ENCODE measurements at regions not wholly inside any gene's neighbourhood (a gene's known extent, or its start where the extent isn't known, plus 50 kb on each side); places are given as distances from the start of the nearest gene placed in this dataset.
"Not testable (repeated sequence)": the region's sequence is repeated elsewhere in the genome, so short reads cannot be mapped to it uniquely, and the experiment has no call there.

DNA sequence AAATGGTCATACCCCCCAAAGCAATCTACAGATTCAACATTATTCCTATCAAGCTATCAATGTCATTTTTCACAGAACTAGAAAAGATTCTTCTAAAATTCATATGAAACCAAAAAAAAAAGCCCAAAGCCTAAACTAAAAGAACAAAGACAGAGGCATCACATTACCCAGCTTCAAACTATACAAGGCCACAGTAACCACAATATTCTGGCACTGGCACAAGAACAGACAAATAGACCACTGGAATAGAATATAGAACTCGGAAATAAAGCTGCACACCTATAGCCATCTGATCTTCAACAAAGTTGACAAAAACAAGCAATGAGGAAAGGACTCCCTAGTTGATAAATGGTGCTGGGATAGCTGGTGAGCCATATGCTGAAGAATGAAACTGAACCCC is 89.2 kb upstream of the PCED1B start:
- H2BK120ac ChIP-seq (ENCODE audit: low read depth, low read length, poor library complexity, severe bottlenecking): no peak overlapping the region
- Mint-ChIP-seq H3K4me3 (no peak overlapping the region), H3K9me3 (peaks cover 42 to 51% of the 10 kb centered on the region in 2 experiments), H3K36me3 (ENCODE audit: insufficient read depth in 1 of 3, low read depth in 3 of 3) (peaks cover 6 to 30% (median 8%) of the 10 kb centered on the region in 3 experiments; a peak in 5 of 7 replicates), H3K4me1 (no peaks in the 10 kb centered on the region), H3K27me3 (ENCODE audit: low read depth) (no peaks in the 10 kb centered on the region; the same call in 1 of the 2 replicates), H3K27ac (no peak overlapping the region)
- no peak overlapping the region for H3K27ac ChIP-seq (ENCODE audit: insufficient read length, low read depth, low read length)
- no peaks in the 10 kb centered on the region for H3K23me2 ChIP-seq (ENCODE audit: insufficient read length, low read depth, low read length, poor library complexity, severe bottlenecking)
- DNase-seq: no peak
- no peak overlapping the region for H2BK5ac ChIP-seq (ENCODE audit: insufficient read length, low read length)
- no peak overlapping the region for H3K4me2 ChIP-seq (ENCODE audit: insufficient read depth, insufficient read length, low read length)
- no peak overlapping the region for H4K8ac ChIP-seq (replicated peaks; ENCODE audit: insufficient read length, low read depth, low read length)
- no peak overlapping the region for H3K9ac ChIP-seq (ENCODE audit: extremely low read depth, insufficient read length, low read length)
- WGBS (ENCODE audit: extremely low coverage, insufficient read length, low lambda C conversion rate): no CpG with 5 or more reads among the region's 1 CpG
- H3K23ac ChIP-seq (ENCODE audit: insufficient read length, low read depth, low read length): no peak overlapping the region
- H3K79me2 ChIP-seq (ENCODE audit: insufficient read depth, low read length): no peaks in the 10 kb centered on the region
- H2BK12ac ChIP-seq (ENCODE audit: insufficient read length, low read depth, low read length): no peak overlapping the region
- H3K18ac ChIP-seq (ENCODE audit: insufficient read length, low read depth, low read length): no peak overlapping the region
- H2AFZ ChIP-seq (ENCODE audit: low read length): no peak overlapping the region
- no peak overlapping the region for H3K56ac ChIP-seq (ENCODE audit: insufficient read length, low read depth, low read length)
- H3T11ph ChIP-seq (ENCODE audit: low read length): no peak overlapping the region
- no peak overlapping the region for H2BK15ac ChIP-seq (ENCODE audit: low read depth, low read length)
- no peaks in the 10 kb centered on the region for H3K27me3 ChIP-seq (ENCODE audit: insufficient read depth, low read length)
- no peak overlapping the region for H2BK20ac ChIP-seq (ENCODE audit: low read depth, low read length, poor library complexity, severe bottlenecking)
- no peak overlapping the region for H3K4ac ChIP-seq (ENCODE audit: low read depth, low read length)
- H4K5ac ChIP-seq (ENCODE audit: insufficient read length, low read depth, low read length): no peak overlapping the region
- no peak overlapping the region for H2AK5ac ChIP-seq (ENCODE audit: insufficient read length, low read length)
- no peaks in the 10 kb centered on the region for H3K79me1 ChIP-seq (ENCODE audit: insufficient read depth, low read depth, low read length, poor library complexity, severe bottlenecking)
- no peaks in the 10 kb centered on the region for H4K20me1 ChIP-seq (ENCODE audit: control insufficient read depth, insufficient read depth, insufficient read length)
- H4K91ac ChIP-seq (ENCODE audit: insufficient read length, low read depth, low read length): no peak overlapping the region
- H3K9me3 ChIP-seq (ENCODE audit: control insufficient read depth, low read depth, low read length): no peaks in the 10 kb centered on the region
- H3K14ac ChIP-seq (ENCODE audit: insufficient read depth, low read length): no peak overlapping the region
- no peaks in the 10 kb centered on the region for H3K4me1 ChIP-seq (ENCODE audit: insufficient read depth, low read length)
- TF ChIP-seq, protein P1, sequence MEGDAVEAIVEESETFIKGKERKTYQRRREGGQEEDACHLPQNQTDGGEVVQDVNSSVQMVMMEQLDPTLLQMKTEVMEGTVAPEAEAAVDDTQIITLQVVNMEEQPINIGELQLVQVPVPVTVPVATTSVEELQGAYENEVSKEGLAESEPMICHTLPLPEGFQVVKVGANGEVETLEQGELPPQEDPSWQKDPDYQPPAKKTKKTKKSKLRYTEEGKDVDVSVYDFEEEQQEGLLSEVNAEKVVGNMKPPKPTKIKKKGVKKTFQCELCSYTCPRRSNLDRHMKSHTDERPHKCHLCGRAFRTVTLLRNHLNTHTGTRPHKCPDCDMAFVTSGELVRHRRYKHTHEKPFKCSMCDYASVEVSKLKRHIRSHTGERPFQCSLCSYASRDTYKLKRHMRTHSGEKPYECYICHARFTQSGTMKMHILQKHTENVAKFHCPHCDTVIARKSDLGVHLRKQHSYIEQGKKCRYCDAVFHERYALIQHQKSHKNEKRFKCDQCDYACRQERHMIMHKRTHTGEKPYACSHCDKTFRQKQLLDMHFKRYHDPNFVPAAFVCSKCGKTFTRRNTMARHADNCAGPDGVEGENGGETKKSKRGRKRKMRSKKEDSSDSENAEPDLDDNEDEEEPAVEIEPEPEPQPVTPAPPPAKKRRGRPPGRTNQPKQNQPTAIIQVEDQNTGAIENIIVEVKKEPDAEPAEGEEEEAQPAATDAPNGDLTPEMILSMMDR (conservative IDR thresholded peaks at IDR 0.05): no peak

DNA sequence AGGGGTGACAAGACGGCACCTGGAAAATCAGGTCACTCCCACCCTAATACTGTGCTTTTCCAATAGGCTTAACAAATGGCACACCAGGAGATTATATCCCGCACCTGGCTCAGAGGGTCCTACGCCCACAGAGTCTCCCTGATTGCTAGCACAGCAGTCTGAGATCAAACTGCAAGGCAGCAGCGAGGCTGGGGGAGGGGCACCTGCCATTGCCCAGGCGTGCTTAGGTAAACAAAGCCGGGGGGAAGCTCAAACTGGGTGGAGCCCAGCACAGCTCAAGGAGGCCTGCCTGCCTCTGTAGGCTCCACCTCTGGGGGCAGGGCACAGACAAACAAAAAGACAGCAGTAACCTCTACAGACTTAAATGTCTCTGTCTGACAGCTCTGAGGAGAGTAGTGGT is 87.4 kb upstream of the PCED1B start:
- not testable (repeated sequence) for H3K9ac ChIP-seq (ENCODE audit: extremely low read depth, insufficient read length, low read length); H3K27me3 Mint-ChIP-seq (ENCODE audit: low read depth); H3K4me1 Mint-ChIP-seq; H3K9me3 ChIP-seq (ENCODE audit: control insufficient read depth, low read depth, low read length); H3K27ac Mint-ChIP-seq; H3K27me3 ChIP-seq (ENCODE audit: insufficient read depth, low read length); H2BK120ac ChIP-seq (ENCODE audit: low read depth, low read length, poor library complexity, severe bottlenecking); H3K23ac ChIP-seq (ENCODE audit: insufficient read length, low read depth, low read length); H3K14ac ChIP-seq (ENCODE audit: insufficient read depth, low read length); H2BK15ac ChIP-seq (ENCODE audit: low read depth, low read length); H4K91ac ChIP-seq (ENCODE audit: insufficient read length, low read depth, low read length); H3K79me1 ChIP-seq (ENCODE audit: insufficient read depth, low read depth, low read length, poor library complexity, severe bottlenecking); H2AFZ ChIP-seq (ENCODE audit: low read length); H2BK12ac ChIP-seq (ENCODE audit: insufficient read length, low read depth, low read length); H4K5ac ChIP-seq (ENCODE audit: insufficient read length, low read depth, low read length); H3T11ph ChIP-seq (ENCODE audit: low read length); H3K79me2 ChIP-seq (ENCODE audit: insufficient read depth, low read length); H3K27ac ChIP-seq (ENCODE audit: insufficient read length, low read depth, low read length); H3K4me2 ChIP-seq (ENCODE audit: insufficient read depth, insufficient read length, low read length); H2AK5ac ChIP-seq (ENCODE audit: insufficient read length, low read length); H3K4ac ChIP-seq (ENCODE audit: low read depth, low read length); H3K4me1 ChIP-seq (ENCODE audit: insufficient read depth, low read length); H2BK5ac ChIP-seq (ENCODE audit: insufficient read length, low read length); H2BK20ac ChIP-seq (ENCODE audit: low read depth, low read length, poor library complexity, severe bottlenecking); H4K20me1 ChIP-seq (ENCODE audit: control insufficient read depth, insufficient read depth, insufficient read length); H3K56ac ChIP-seq (ENCODE audit: insufficient read length, low read depth, low read length); DNase-seq; H4K8ac ChIP-seq (replicated peaks; ENCODE audit: insufficient read length, low read depth, low read length); H3K4me3 Mint-ChIP-seq; H3K18ac ChIP-seq (ENCODE audit: insufficient read length, low read depth, low read length); H3K23me2 ChIP-seq (ENCODE audit: insufficient read length, low read depth, low read length, poor library complexity, severe bottlenecking)
- H3K36me3 Mint-ChIP-seq (ENCODE audit: insufficient read depth in 1 of 3, low read depth in 3 of 3): peaks cover 6 to 30% (median 8%) of the 10 kb centered on the region in 3 experiments; a peak in 5 of 7 replicates
- peaks cover 44 to 51% of the 10 kb centered on the region in 2 experiments for H3K9me3 Mint-ChIP-seq
- WGBS (ENCODE audit: extremely low coverage, insufficient read length, low lambda C conversion rate): no CpG with 5 or more reads among the region's 6 CpGs

All from H9 (cell line).